Gastroesophageal sphincter (tissue), 4 donors: ENCODE measurements at regions not wholly inside any gene's neighbourhood (a gene's known extent, or its start where the extent isn't known, plus 50 kb on each side); places are given as distances from the start of the nearest gene placed in this dataset.

Experiments used
- ATAC-seq: fragments of 150-250 bp; one replicate; pipeline ENCODE4 v1.9.1; 2016; ENCODE audit warnings: mild to moderate bottlenecking, moderate library complexity
- H3K27ac ChIP-seq, 4 donors: fragments of 200-600 bp; sonication (generic) in 3 of 4; 1 replicate in 3 of 4; 2 replicates in 1 of 4; pipeline ENCODE4 v1.5.1; 2016 to 2019
- H3K27me3 ChIP-seq: fragments of 200-600 bp; sonication (generic); one replicate; pipeline ENCODE4 v1.5.1; 2019
- H3K36me3 ChIP-seq, 2 donors: fragments of 200-600 bp; sonication (generic); one replicate each; pipeline ENCODE4 v1.5.1; 2019; ENCODE audit warnings: control low read depth in 1 of 2
- H3K4me1 ChIP-seq, 3 donors: fragments of 200-600 bp; sonication (generic); 1 replicate in 2 of 3; 2 replicates in 1 of 3; pipeline ENCODE4 v1.5.1; 2016 to 2019; ENCODE audit warnings: control low read depth in 2 of 3
- H3K4me3 ChIP-seq, 2 donors: fragments of 200-600 bp; sonication (generic); one replicate each; pipeline ENCODE4 v1.5.1; 2019; ENCODE audit warnings: mild to moderate bottlenecking in 1 of 2, moderate library complexity in 1 of 2
- H3K9me3 ChIP-seq, 3 donors: fragments of 200-600 bp; sonication (generic); one replicate each; pipeline ENCODE4 v1.5.1; 2017 to 2019; ENCODE audit warnings: control low read depth in 2 of 3
- EP300 ChIP-seq: sonication (generic); formaldehyde crosslinking; IDR thresholded peaks from one replicate; pipeline ENCODE4 v1.6.1; 2017; ENCODE audit warnings: antibody characterized with exemption, mild to moderate bottlenecking
- POLR2A ChIP-seq, 2 donors: fragments of 450-650 bp; IDR thresholded peaks; one replicate each; pipeline ENCODE4 v1.6.1; 2017; ENCODE audit warnings: antibody characterized with exemption in 2 of 2, mild to moderate bottlenecking in 2 of 2, moderate library complexity in 1 of 2
- POLR2AphosphoS5 ChIP-seq: sonication (generic); formaldehyde crosslinking; IDR thresholded peaks from one replicate; pipeline ENCODE4 v1.6.1; 2017; ENCODE audit warnings: antibody characterized with exemption
- WGBS, 2 donors: methylation state at CpG; one replicate each; pipeline ENCODE4 v1.1.5; 2018; ENCODE audit warnings: low coverage in 1 of 2; 5-methylcytosine and 5-hydroxymethylcytosine counted together
- TF ChIP-seq, protein P1 (sequence below), 4 experiments: fragments of 200-600 bp in 2 of 4; fragments of 450-650 bp in 2 of 4; sonication (generic) in 1 of 4; IDR thresholded peaks; one replicate each; pipeline ENCODE4 v1.5.1; 2017 to 2019; ENCODE audit warnings: antibody characterized with exemption in 4 of 4, mild to moderate bottlenecking in 2 of 4, moderate library complexity in 2 of 4

DNA sequence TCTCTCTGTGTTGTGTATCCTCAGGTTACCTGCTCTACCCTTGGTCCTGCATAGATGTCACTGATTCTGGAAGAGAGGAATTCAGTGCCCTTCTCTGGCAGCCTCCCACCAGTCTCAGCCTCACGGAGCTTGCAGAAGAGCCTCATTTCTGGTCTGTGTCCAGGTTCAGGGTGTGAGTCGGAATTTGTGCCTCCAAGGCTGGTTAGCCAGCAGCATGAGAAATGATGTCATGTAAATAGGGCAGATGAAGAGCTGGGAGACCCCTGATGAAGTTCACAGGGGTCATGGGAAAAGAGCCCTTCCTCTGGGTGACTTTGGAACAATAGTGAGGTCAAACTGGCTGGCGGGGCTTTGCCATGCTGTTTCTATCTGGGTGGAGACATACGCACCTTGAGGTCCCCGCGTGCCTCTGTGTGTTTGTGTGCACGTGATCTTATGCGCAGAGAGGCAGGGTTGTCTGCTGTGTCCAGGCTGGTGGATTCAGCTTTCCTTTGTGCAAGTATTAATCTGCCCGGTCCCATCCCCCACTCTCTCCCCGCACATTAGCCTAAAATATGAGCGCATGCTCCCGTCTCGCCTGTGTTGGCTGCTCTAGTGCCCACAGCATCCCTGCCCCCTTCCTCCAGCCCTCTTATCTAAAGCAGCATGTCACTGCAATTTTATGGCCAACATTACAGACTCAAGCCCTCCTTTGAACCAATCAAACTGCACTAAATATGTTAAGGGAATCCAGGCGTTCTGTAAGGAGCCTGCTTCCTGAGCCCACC lies 256.3 kb upstream of the ZFHX3 start:
- H3K9me3 ChIP-seq: no peaks in the 10 kb centered on the region
- H3K4me1 ChIP-seq: no peaks in the 10 kb centered on the region
- peaks cover 8% of the 10 kb centered on the region for H3K27me3 ChIP-seq
- no peak for ATAC-seq
- no peak for TF ChIP-seq EP300
- TF ChIP-seq POLR2A (IDR thresholded peaks at IDR 0.05): no peak
- TF ChIP-seq POLR2AphosphoS5: no peak
- TF ChIP-seq, protein P1, sequence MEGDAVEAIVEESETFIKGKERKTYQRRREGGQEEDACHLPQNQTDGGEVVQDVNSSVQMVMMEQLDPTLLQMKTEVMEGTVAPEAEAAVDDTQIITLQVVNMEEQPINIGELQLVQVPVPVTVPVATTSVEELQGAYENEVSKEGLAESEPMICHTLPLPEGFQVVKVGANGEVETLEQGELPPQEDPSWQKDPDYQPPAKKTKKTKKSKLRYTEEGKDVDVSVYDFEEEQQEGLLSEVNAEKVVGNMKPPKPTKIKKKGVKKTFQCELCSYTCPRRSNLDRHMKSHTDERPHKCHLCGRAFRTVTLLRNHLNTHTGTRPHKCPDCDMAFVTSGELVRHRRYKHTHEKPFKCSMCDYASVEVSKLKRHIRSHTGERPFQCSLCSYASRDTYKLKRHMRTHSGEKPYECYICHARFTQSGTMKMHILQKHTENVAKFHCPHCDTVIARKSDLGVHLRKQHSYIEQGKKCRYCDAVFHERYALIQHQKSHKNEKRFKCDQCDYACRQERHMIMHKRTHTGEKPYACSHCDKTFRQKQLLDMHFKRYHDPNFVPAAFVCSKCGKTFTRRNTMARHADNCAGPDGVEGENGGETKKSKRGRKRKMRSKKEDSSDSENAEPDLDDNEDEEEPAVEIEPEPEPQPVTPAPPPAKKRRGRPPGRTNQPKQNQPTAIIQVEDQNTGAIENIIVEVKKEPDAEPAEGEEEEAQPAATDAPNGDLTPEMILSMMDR (IDR thresholded peaks at IDR 0.05): no peak
- no peak overlapping the region for H3K4me3 ChIP-seq
- WGBS, 2 donors: 61 to 71% methylated on average over 2 to 7 of the region's 14 CpGs
- H3K27ac ChIP-seq: no peak overlapping the region
- no peaks in the 10 kb centered on the region for H3K36me3 ChIP-seq

DNA sequence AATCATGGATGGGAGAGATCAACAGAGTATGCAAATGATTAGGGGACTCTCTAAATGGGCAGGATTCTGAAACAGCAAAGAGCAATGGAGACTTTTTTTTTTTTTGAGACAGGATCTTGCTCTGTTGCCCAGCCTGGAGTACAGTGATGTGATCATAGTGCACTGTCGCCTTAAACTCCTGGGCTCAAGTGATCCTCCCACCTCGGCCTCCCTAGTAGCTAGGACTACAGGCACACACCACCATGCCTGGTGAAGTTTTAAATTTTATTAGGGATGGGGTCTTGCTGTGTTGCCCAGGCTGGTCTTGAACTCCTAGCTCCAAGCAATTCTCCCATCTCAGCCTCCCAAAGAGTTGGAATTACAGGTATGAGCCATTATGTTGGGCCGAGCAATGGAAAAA lies 255.0 kb upstream of the ZFHX3 start:
- no peaks in the 10 kb centered on the region for H3K4me1 ChIP-seq
- no peaks in the 10 kb centered on the region for H3K36me3 ChIP-seq
- TF ChIP-seq POLR2AphosphoS5: no peak
- no peak for TF ChIP-seq POLR2A (IDR thresholded peaks at IDR 0.05)
- TF ChIP-seq EP300: no peak
- TF ChIP-seq, protein P1 (IDR thresholded peaks at IDR 0.05): no peak
- no peak overlapping the region for H3K27ac ChIP-seq
- ATAC-seq: no peak
- no peaks in the 10 kb centered on the region for H3K9me3 ChIP-seq
- peaks cover 8% of the 10 kb centered on the region for H3K27me3 ChIP-seq
- 55 to 93% methylated on average over 1 to 2 of the region's 3 CpGs for WGBS, 2 donors
- H3K4me3 ChIP-seq: no peak overlapping the region

- peaks cover 8% of the 10 kb centered on the region for H3K27me3 ChIP-seq
- WGBS, 2 donors: 90 to 100% methylated on average over 1 to 2 of the region's 2 CpGs
- H3K4me3 ChIP-seq: no peak overlapping the region
These were observed 254.1 kb upstream of the ZFHX3 start for GRCh38 chr16:73301984-73302383.

DNA sequence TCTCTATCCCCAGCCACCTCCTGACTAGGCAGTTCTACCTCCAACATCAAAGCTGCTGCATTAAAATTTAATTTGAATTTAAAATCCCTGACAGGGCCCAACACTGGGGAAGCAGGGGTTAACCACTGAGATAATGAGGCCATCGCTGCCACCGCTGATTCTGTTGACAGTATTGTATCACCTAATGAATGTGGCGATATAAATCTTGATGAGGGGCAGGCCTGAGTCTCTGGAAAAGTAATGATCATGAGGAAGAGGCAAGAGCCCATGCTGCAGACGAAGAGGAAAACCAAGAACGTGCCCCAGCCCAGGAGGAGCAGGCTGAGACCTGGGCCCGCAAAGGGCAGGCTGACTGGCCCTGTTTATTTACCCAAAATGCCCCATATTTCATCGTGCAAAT lies 251.4 kb upstream of the ZFHX3 start:
- H3K9me3 ChIP-seq: no peaks in the 10 kb centered on the region
- no peaks in the 10 kb centered on the region for H3K4me1 ChIP-seq
- WGBS, 2 donors: 77 to 84% methylated on average over 6 to 7 of the region's 7 CpGs
- H3K4me3 ChIP-seq: no peak overlapping the region
- H3K27me3 ChIP-seq: peaks cover 7% of the 10 kb centered on the region
- H3K36me3 ChIP-seq: no peaks in the 10 kb centered on the region
- no peak overlapping the region for H3K27ac ChIP-seq
- TF ChIP-seq POLR2A (IDR thresholded peaks at IDR 0.05) (no peak), POLR2AphosphoS5 (no peak), EP300 (no peak)
- TF ChIP-seq, protein P1 (IDR thresholded peaks at IDR 0.05): no peak
- ATAC-seq: no peak

More at GRCh38 chr16:73301984-73302383, 254.1 kb upstream of the ZFHX3 start:
- H3K9me3 ChIP-seq: no peaks in the 10 kb centered on the region
- ATAC-seq: no peak
- no peak overlapping the region for H3K27ac ChIP-seq
- H3K36me3 ChIP-seq: no peaks in the 10 kb centered on the region
- TF ChIP-seq EP300: no peak
- no peak for TF ChIP-seq POLR2AphosphoS5
- TF ChIP-seq, protein P1 (IDR thresholded peaks at IDR 0.05): no peak
- TF ChIP-seq POLR2A (IDR thresholded peaks at IDR 0.05): no peak
- no peaks in the 10 kb centered on the region for H3K4me1 ChIP-seq

- Histone ChIP-seq H3K4me3 (no peak overlapping the region), H3K27me3 (peaks cover 3% of the 10 kb centered on the region), H3K36me3 (no peaks in the 10 kb centered on the region), H3K9me3 (no peaks in the 10 kb centered on the region), H3K27ac (no peak overlapping the region), H3K4me1 (no peaks in the 10 kb centered on the region)
- TF ChIP-seq EP300: no peak
- no peak for TF ChIP-seq POLR2AphosphoS5
- no peak for TF ChIP-seq POLR2A (IDR thresholded peaks at IDR 0.05)
- TF ChIP-seq, protein P1 (IDR thresholded peaks at IDR 0.05): no peak
- 64 to 85% methylated on average over 2 to 3 of the region's 3 CpGs for WGBS, 2 donors
- ATAC-seq: no peak
These were observed 250.6 kb upstream of the ZFHX3 start for GRCh38 chr16:73298562-73298961.
